ENCODE measurements at regions not wholly inside any gene's neighbourhood (a gene's known extent, or its start where the extent isn't known, plus 50 kb on each side); places are given as distances from the start of the nearest gene placed in this dataset.

DNA sequence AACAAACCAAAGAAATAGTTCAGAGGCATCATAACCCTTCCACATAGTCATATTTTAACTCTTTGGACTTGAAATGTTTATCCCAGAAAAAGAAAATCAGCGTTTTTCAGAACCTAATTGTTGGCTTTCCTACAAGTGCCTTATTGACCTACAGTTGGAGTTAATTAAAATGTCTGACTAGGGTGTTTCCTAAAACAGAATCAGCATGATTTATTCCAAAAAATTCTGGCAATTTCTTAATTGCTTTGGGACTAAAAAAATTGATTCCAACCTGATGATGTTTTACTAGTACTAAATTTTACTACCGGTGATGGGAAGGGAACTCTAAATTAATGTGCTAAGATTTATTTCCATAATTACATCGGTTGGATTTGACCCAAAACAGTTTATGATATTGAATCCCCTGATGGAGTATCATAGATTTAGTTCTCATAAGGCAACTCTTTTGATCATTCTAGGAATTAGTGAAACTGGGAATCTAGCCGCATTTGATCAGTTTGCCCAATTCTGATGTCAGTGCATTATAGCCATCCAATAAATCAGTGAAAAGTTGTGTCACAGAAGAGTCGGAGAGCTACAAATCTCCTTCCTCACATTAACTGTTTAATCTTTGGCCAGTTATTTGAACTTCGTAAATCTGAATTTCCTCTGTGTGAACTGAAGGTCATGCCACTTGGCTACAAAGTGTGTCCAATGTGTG lies 134.3 kb upstream of the DSEL start:
- TF ChIP-seq, protein P1, sequence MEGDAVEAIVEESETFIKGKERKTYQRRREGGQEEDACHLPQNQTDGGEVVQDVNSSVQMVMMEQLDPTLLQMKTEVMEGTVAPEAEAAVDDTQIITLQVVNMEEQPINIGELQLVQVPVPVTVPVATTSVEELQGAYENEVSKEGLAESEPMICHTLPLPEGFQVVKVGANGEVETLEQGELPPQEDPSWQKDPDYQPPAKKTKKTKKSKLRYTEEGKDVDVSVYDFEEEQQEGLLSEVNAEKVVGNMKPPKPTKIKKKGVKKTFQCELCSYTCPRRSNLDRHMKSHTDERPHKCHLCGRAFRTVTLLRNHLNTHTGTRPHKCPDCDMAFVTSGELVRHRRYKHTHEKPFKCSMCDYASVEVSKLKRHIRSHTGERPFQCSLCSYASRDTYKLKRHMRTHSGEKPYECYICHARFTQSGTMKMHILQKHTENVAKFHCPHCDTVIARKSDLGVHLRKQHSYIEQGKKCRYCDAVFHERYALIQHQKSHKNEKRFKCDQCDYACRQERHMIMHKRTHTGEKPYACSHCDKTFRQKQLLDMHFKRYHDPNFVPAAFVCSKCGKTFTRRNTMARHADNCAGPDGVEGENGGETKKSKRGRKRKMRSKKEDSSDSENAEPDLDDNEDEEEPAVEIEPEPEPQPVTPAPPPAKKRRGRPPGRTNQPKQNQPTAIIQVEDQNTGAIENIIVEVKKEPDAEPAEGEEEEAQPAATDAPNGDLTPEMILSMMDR (conservative IDR thresholded peaks at IDR 0.05): no peak
- TF ChIP-seq EZH2 (IDR thresholded peaks at IDR 0.05; ENCODE audit: low read depth): no peak
